ENCODE measurements at regions not wholly inside any gene's neighbourhood (a gene's known extent, or its start where the extent isn't known, plus 50 kb on each side); places are given as distances from the start of the nearest gene placed in this dataset.

- no peak overlapping the region for H2BK12ac ChIP-seq (ENCODE audit: low read length in 2 of 2)
- no peak overlapping the region for H4K91ac ChIP-seq (ENCODE audit: low read length)
- H2BK120ac ChIP-seq (ENCODE audit: low read depth, low read length), result no peak overlapping the region
- no peaks in the 10 kb centered on the region for H3K79me1 ChIP-seq (replicated peaks; ENCODE audit: low read length, poor library complexity, severe bottlenecking)
- no peak overlapping the region for H3K14ac ChIP-seq (ENCODE audit: low read length in 2 of 2)
- H3K23ac ChIP-seq (ENCODE audit: low read length in 2 of 2), result no peak overlapping the region
- no peak overlapping the region for H3K18ac ChIP-seq (ENCODE audit: low read depth in 1 of 2, low read length in 2 of 2)
- no peaks in the 10 kb centered on the region for H3K9me3 ChIP-seq (ENCODE audit: control insufficient read depth, low read length)
- WGBS, result 73% methylated on average over 2 of the region's 3 CpGs
- no peak overlapping the region for H3K27ac ChIP-seq (ENCODE audit: low read length, poor library complexity, severe bottlenecking)
- no peak overlapping the region for H2BK5ac ChIP-seq (ENCODE audit: low read depth, low read length, poor library complexity, severe bottlenecking)
- H3K27me3 ChIP-seq (ENCODE audit: control insufficient read depth in 1 of 2, insufficient read depth in 1 of 2, low read length in 2 of 2), result no peaks in the 10 kb centered on the region
- no peak overlapping the region for H3K9ac ChIP-seq (ENCODE audit: low read length)
- H2AFZ ChIP-seq (ENCODE audit: low read depth, low read length), result no peak overlapping the region
- H3K36me3 ChIP-seq (ENCODE audit: control insufficient read depth in 1 of 2, insufficient read depth in 2 of 2, low read depth in 1 of 2, low read length in 2 of 2), result no peaks in the 10 kb centered on the region
- no peak for DNase-seq
- no peak overlapping the region for H2BK15ac ChIP-seq (ENCODE audit: low read depth, poor library complexity, severe bottlenecking)
- no peak overlapping the region for H3K4me2 ChIP-seq (ENCODE audit: low read length, poor library complexity, severe bottlenecking)
- H4K8ac ChIP-seq (ENCODE audit: low read length), result no peak overlapping the region
- H3K4me3 ChIP-seq (ENCODE audit: insufficient read depth in 1 of 2, low read depth in 1 of 2, low read length in 2 of 2), result no peak overlapping the region
- H2AK5ac ChIP-seq (ENCODE audit: low read length, severe bottlenecking), result no peak overlapping the region
- no peaks in the 10 kb centered on the region for H3K4me1 ChIP-seq (ENCODE audit: control insufficient read depth, insufficient read depth, low read depth, low read length)
- H3K4ac ChIP-seq (ENCODE audit: low read depth in 1 of 2, low read length in 2 of 2), result no peak overlapping the region
These were observed 659.0 kb downstream of the PTPRC start for GRCh38 chr1:199297887-199298286.

DNA sequence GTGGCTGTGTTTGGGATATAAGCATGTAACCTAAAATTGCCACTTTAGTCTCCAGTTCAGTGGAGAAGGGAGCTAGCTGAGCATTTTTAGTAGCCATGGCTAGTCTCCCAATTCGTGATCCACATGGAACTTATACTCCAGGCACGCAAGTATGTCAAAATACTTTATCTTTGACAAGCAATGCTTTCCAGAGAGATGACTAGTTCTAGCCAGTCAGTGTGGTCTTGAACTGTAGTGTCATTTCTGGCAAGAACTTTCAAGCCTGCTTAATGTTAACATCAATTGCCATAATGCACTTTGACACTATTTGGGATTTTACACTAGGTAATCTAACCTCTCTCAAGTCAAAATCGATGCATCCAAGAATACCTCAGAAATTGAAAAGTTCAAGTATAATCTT is 660.0 kb downstream of the PTPRC start:
- Histone ChIP-seq H3K23ac (ENCODE audit: low read length in 2 of 2) (no peak overlapping the region), H3K4ac (ENCODE audit: low read depth in 1 of 2, low read length in 2 of 2) (no peak overlapping the region), H3K27ac (ENCODE audit: low read length, poor library complexity, severe bottlenecking) (no peak overlapping the region), H3K4me2 (ENCODE audit: low read length, poor library complexity, severe bottlenecking) (no peak overlapping the region), H3K27me3 (ENCODE audit: control insufficient read depth in 1 of 2, insufficient read depth in 1 of 2, low read length in 2 of 2) (no peaks in the 10 kb centered on the region), H3K79me1 (replicated peaks; ENCODE audit: low read length, poor library complexity, severe bottlenecking) (no peaks in the 10 kb centered on the region), H3K9ac (ENCODE audit: low read length) (no peak overlapping the region), H3K14ac (ENCODE audit: low read length in 2 of 2) (no peak overlapping the region), H3K18ac (ENCODE audit: low read depth in 1 of 2, low read length in 2 of 2) (no peak overlapping the region), H3K4me3 (ENCODE audit: insufficient read depth in 1 of 2, low read depth in 1 of 2, low read length in 2 of 2) (no peak overlapping the region), H2BK15ac (ENCODE audit: low read depth, poor library complexity, severe bottlenecking) (no peak overlapping the region), H3K9me3 (ENCODE audit: control insufficient read depth, low read length) (no peaks in the 10 kb centered on the region), H4K91ac (ENCODE audit: low read length) (no peak overlapping the region), H4K8ac (ENCODE audit: low read length) (no peak overlapping the region), H2BK12ac (ENCODE audit: low read length in 2 of 2) (no peak overlapping the region), H2AK5ac (ENCODE audit: low read length, severe bottlenecking) (no peak overlapping the region), H2BK5ac (ENCODE audit: low read depth, low read length, poor library complexity, severe bottlenecking) (no peak overlapping the region), H2BK120ac (ENCODE audit: low read depth, low read length) (no peak overlapping the region), H3K36me3 (ENCODE audit: control insufficient read depth in 1 of 2, insufficient read depth in 2 of 2, low read depth in 1 of 2, low read length in 2 of 2) (no peaks in the 10 kb centered on the region), H3K4me1 (ENCODE audit: control insufficient read depth, insufficient read depth, low read depth, low read length) (no peaks in the 10 kb centered on the region), H2AFZ (ENCODE audit: low read depth, low read length) (no peak overlapping the region)
- WGBS, result 73% methylated on average over 2 of the region's 3 CpGs
- peak; percentile 81 for DNase-seq

DNA sequence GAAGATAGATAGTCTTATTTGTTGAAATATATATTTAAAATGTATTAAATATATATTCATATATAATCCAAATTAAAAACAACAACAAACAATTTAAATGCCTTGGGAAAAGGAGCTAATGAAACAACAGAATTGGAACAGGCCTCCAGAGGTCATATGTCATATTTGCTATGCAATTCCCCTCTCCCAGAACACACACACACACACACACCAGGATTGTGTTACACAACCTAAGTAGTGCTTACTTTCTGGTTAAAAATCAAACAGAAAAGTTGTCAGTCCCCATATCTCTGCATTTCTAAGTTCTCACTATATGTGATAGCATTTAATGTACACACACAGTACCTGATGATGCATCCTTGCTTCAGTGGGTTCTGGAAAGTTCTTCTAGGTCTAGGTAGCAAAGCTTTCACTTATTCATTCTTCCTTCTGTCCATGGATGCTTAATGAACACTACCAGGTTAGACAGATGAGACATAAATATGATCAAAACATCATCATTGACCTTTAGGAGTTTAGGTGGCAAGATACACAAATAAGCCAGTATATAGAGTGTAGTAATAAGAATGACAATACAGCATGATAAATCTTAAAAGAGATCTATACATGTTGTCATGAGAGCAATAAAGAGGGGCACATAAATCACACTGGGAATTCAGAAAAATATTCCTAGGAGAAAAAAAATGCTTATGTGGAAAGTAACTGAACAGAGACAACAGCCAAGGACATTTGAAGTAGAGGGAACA is 662.8 kb downstream of the PTPRC start:
- no peak overlapping the region for H2BK15ac ChIP-seq (ENCODE audit: low read depth, poor library complexity, severe bottlenecking)
- no peak overlapping the region for H2AFZ ChIP-seq (ENCODE audit: low read depth, low read length)
- no peaks in the 10 kb centered on the region for H3K36me3 ChIP-seq (ENCODE audit: control insufficient read depth in 1 of 2, insufficient read depth in 2 of 2, low read depth in 1 of 2, low read length in 2 of 2)
- H3K18ac ChIP-seq (ENCODE audit: low read depth in 1 of 2, low read length in 2 of 2), result no peak overlapping the region
- no peak overlapping the region for H4K8ac ChIP-seq (ENCODE audit: low read length)
- H3K27me3 ChIP-seq (ENCODE audit: control insufficient read depth in 1 of 2, insufficient read depth in 1 of 2, low read length in 2 of 2), result no peaks in the 10 kb centered on the region
- no peak overlapping the region for H3K23ac ChIP-seq (ENCODE audit: low read length in 2 of 2)
- no peak for DNase-seq
- H3K27ac ChIP-seq (ENCODE audit: low read length, poor library complexity, severe bottlenecking), result no peak overlapping the region
- H2AK5ac ChIP-seq (ENCODE audit: low read length, severe bottlenecking), result no peak overlapping the region
- no peak overlapping the region for H3K4me3 ChIP-seq (ENCODE audit: insufficient read depth in 1 of 2, low read depth in 1 of 2, low read length in 2 of 2)
- no peak overlapping the region for H3K9ac ChIP-seq (ENCODE audit: low read length)
- H2BK5ac ChIP-seq (ENCODE audit: low read depth, low read length, poor library complexity, severe bottlenecking), result no peak overlapping the region
- no peak overlapping the region for H3K4me2 ChIP-seq (ENCODE audit: low read length, poor library complexity, severe bottlenecking)
- H3K4ac ChIP-seq (ENCODE audit: low read depth in 1 of 2, low read length in 2 of 2), result no peak overlapping the region
- no peak overlapping the region for H2BK120ac ChIP-seq (ENCODE audit: low read depth, low read length)
- no peaks in the 10 kb centered on the region for H3K4me1 ChIP-seq (ENCODE audit: control insufficient read depth, insufficient read depth, low read depth, low read length)
- no peaks in the 10 kb centered on the region for H3K9me3 ChIP-seq (ENCODE audit: control insufficient read depth, low read length)
- no peak overlapping the region for H3K14ac ChIP-seq (ENCODE audit: low read length in 2 of 2)
- H3K79me1 ChIP-seq (replicated peaks; ENCODE audit: low read length, poor library complexity, severe bottlenecking), result no peaks in the 10 kb centered on the region
- no peak overlapping the region for H2BK12ac ChIP-seq (ENCODE audit: low read length in 2 of 2)
- H4K91ac ChIP-seq (ENCODE audit: low read length), result no peak overlapping the region

- Histone ChIP-seq H2BK12ac (ENCODE audit: low read length in 2 of 2) (no peak overlapping the region), H2BK5ac (ENCODE audit: low read depth, low read length, poor library complexity, severe bottlenecking) (no peak overlapping the region), H4K8ac (ENCODE audit: low read length) (no peak overlapping the region), H2AFZ (ENCODE audit: low read depth, low read length) (no peak overlapping the region), H3K18ac (ENCODE audit: low read depth in 1 of 2, low read length in 2 of 2) (no peak overlapping the region), H3K4me2 (ENCODE audit: low read length, poor library complexity, severe bottlenecking) (no peak overlapping the region), H4K91ac (ENCODE audit: low read length) (no peak overlapping the region), H2BK120ac (ENCODE audit: low read depth, low read length) (no peak overlapping the region), H3K4me1 (ENCODE audit: control insufficient read depth, insufficient read depth, low read depth, low read length) (no peaks in the 10 kb centered on the region), H3K23ac (ENCODE audit: low read length in 2 of 2) (no peak overlapping the region), H3K79me1 (replicated peaks; ENCODE audit: low read length, poor library complexity, severe bottlenecking) (no peaks in the 10 kb centered on the region), H3K9ac (ENCODE audit: low read length) (no peak overlapping the region), H3K4me3 (ENCODE audit: insufficient read depth in 1 of 2, low read depth in 1 of 2, low read length in 2 of 2) (no peak overlapping the region), H3K27ac (ENCODE audit: low read length, poor library complexity, severe bottlenecking) (no peak overlapping the region), H3K36me3 (ENCODE audit: control insufficient read depth in 1 of 2, insufficient read depth in 2 of 2, low read depth in 1 of 2, low read length in 2 of 2) (no peaks in the 10 kb centered on the region), H2BK15ac (ENCODE audit: low read depth, poor library complexity, severe bottlenecking) (no peak overlapping the region), H3K9me3 (ENCODE audit: control insufficient read depth, low read length) (no peaks in the 10 kb centered on the region), H3K27me3 (ENCODE audit: control insufficient read depth in 1 of 2, insufficient read depth in 1 of 2, low read length in 2 of 2) (no peaks in the 10 kb centered on the region), H3K4ac (ENCODE audit: low read depth in 1 of 2, low read length in 2 of 2) (no peak overlapping the region), H2AK5ac (ENCODE audit: low read length, severe bottlenecking) (no peak overlapping the region), H3K14ac (ENCODE audit: low read length in 2 of 2) (no peak overlapping the region)
- peak; percentile 31 for DNase-seq
These were observed 663.7 kb downstream of the PTPRC start for GRCh38 chr1:199302554-199302953.

Data from mesenchymal stem cell (in vitro differentiated cells and primary cell).